ENCODE measurements at regions not wholly inside any gene's neighbourhood (a gene's known extent, or its start where the extent isn't known, plus 50 kb on each side); places are given as distances from the start of the nearest gene placed in this dataset.
"Not testable (repeated sequence)": the region's sequence is repeated elsewhere in the genome, so short reads cannot be mapped to it uniquely, and the experiment has no call there.

DNA sequence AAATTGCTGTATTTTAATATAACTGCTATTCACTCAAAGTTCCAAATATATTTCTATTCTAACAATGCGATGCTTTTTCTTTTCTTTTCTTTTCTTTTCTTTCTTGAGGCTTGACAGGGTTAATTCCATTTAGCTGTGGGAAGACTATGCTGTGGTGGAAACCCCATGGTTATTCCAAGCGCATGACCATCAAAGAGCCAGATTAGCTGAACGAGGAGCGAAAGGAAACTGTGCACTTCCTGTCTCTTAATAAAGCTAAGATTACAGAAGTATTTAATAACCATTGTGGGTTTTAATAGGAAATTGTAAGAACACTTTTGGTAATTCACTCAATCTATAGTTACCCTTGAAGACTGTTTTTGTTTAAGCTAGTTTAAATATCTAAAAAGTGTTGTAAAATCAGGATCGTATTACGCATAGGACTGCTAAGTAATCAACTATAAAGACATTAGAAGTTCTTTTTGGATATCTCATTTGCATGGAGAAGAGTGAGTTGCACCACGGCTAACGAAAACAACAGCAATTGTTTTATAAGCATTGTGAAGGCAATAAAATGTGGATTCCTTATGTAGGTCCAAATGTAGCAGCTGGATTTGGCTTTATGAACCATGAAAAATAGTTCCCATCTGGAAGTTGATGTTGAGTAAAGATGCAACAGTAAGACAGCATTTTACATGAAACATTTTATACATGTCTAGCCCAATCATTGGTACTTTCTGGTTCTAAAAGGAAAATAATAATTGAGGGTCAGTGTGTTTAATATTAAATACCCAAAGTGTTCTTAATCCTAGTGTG is 105.4 kb downstream of the ZIC1 start:
- Histone ChIP-seq H3K27me3 (ENCODE audit: control insufficient read depth in 5 of 5, insufficient read depth in 4 of 5, low read length in 5 of 5) (no peaks in the 10 kb centered on the region), H3K36me3 (ENCODE audit: control insufficient read depth in 5 of 5, insufficient read depth in 5 of 5, low read length in 5 of 5) (no peaks in the 10 kb centered on the region)

DNA sequence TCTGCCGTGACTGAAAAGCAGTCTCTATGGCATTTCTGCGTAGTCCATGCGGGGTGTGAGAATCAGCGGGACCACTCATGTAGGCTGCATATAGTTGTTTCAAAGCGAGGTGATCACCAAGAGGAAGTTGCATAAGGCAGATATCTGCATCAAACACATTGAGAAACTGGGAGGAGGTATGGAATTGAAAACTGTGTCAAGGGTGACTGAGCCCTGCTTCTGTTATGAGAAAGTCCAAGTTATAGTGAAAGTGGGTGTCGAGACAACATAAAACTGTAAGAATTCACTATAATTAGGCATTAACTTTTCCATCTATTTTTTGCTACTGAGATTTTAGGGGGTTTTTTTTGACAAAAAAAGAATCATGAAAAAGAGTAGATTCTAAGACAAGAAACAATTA is 109.3 kb downstream of the ZIC1 start:
- no peaks in the 10 kb centered on the region for H3K27me3 ChIP-seq (ENCODE audit: control insufficient read depth in 5 of 5, insufficient read depth in 4 of 5, low read length in 5 of 5)

More for the DNA sequence above, 105.4 kb downstream of the ZIC1 start:
- H3K4me3 ChIP-seq (ENCODE audit: low read depth in 1 of 5, low read length in 5 of 5) = no peak overlapping the region
- no peak overlapping the region for H3K9ac ChIP-seq (ENCODE audit: low read length in 5 of 5)
- no peaks in the 10 kb centered on the region for H3K9me3 ChIP-seq (ENCODE audit: control insufficient read depth in 5 of 5, low read length in 5 of 5)
- H3K27ac ChIP-seq (ENCODE audit: low read depth, low read length) = no peak overlapping the region
- H3K4me1 ChIP-seq (ENCODE audit: control insufficient read depth in 5 of 5, insufficient read depth in 5 of 5, low read length in 5 of 5) = no peaks in the 10 kb centered on the region

DNA sequence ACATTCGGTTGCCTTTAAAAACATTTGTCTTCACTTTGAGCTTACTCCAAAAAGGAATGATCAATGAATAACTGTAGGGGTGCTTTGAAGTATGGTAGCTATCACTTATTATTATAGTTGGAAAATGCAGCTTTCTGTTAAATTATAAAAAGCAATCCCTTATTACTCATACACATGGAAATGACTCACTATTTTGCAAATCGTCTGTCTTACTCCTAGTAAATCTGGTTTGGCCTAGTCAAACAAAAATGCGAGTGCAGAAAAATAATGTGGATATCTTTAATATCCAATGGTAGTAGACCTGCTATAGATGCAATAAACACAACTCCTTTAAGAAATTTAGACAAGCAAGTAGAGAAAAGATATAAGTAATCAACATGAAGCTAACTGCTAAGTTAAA is 112.5 kb downstream of the ZIC1 start:
- Histone ChIP-seq H3K4me3 (ENCODE audit: low read depth in 1 of 5, low read length in 5 of 5) (no peak overlapping the region), H3K36me3 (ENCODE audit: control insufficient read depth in 5 of 5, insufficient read depth in 5 of 5, low read length in 5 of 5) (no peaks in the 10 kb centered on the region), H3K9me3 (ENCODE audit: control insufficient read depth in 5 of 5, low read length in 5 of 5) (peaks cover 0 to 8% (median 3%) of the 10 kb centered on the region in 5 donors), H3K9ac (ENCODE audit: low read length in 5 of 5) (no peak overlapping the region), H3K27me3 (ENCODE audit: control insufficient read depth in 5 of 5, insufficient read depth in 4 of 5, low read length in 5 of 5) (no peaks in the 10 kb centered on the region), H3K27ac (ENCODE audit: low read depth, low read length) (no peak overlapping the region), H3K4me1 (ENCODE audit: control insufficient read depth in 5 of 5, insufficient read depth in 5 of 5, low read length in 5 of 5) (no peaks in the 10 kb centered on the region)

More for the DNA sequence above, 109.3 kb downstream of the ZIC1 start:
- no peaks in the 10 kb centered on the region for H3K36me3 ChIP-seq (ENCODE audit: control insufficient read depth in 5 of 5, insufficient read depth in 5 of 5, low read length in 5 of 5)
- H3K27ac ChIP-seq (ENCODE audit: low read depth, low read length) = no peak overlapping the region
- no peak overlapping the region for H3K9ac ChIP-seq (ENCODE audit: low read length in 5 of 5)
- no peaks in the 10 kb centered on the region for H3K4me1 ChIP-seq (ENCODE audit: control insufficient read depth in 5 of 5, insufficient read depth in 5 of 5, low read length in 5 of 5)
- no peak overlapping the region for H3K4me3 ChIP-seq (ENCODE audit: low read depth in 1 of 5, low read length in 5 of 5)
- H3K9me3 ChIP-seq (ENCODE audit: control insufficient read depth in 5 of 5, low read length in 5 of 5) = no peaks in the 10 kb centered on the region

DNA sequence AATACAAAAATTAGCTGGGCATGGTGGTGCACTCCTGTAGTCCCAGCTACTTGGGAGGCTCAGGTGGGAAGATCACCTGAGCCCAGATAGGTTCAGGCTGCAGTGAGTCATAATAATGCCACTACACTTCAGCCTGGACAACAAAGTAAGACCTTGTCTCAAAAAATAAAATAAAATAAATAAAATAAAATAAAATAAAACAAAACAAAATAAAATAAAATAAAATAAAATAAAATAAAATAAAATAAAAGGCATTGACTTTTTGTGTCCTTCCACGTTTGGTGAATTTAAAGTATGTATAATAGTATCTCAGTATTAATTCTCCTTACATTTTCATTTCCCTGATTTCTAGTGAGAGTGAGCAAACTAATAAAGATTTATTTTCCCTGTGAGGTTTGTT is 113.6 kb downstream of the ZIC1 start:
- not testable (repeated sequence) for H3K9ac ChIP-seq (ENCODE audit: low read length in 5 of 5); H3K4me3 ChIP-seq (ENCODE audit: low read depth in 1 of 5, low read length in 5 of 5); H3K27ac ChIP-seq (ENCODE audit: low read depth, low read length); H3K27me3 ChIP-seq (ENCODE audit: control insufficient read depth in 5 of 5, insufficient read depth in 4 of 5, low read length in 5 of 5); H3K4me1 ChIP-seq (ENCODE audit: control insufficient read depth in 5 of 5, insufficient read depth in 5 of 5, low read length in 5 of 5); H3K36me3 ChIP-seq (ENCODE audit: control insufficient read depth in 5 of 5, insufficient read depth in 5 of 5, low read length in 5 of 5)
- H3K9me3 ChIP-seq (ENCODE audit: control insufficient read depth in 5 of 5, low read length in 5 of 5) = peaks cover 0 to 15% (median 9%) of the 10 kb centered on the region in 5 donors

DNA sequence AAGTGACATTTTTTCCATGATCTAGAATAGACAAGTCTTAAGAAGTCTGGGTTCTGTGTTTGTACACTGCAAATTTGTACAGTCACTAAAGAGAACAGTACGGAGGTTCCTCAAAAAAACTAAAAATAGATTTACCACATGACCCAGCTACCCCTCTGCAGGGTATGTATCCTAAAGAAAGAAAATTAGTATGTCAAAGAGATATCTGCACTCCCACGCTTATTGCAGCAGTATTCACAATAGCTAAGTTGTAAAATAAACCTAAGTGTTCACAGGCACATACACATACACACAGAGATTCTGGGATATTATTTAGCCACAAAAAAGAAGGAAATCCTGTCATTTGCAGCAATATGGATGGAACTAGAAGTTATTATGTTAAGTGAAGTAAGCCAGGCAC is 120.4 kb downstream of the ZIC1 start:
- H3K36me3 ChIP-seq (ENCODE audit: control insufficient read depth in 5 of 5, insufficient read depth in 5 of 5, low read length in 5 of 5) = no peaks in the 10 kb centered on the region
- no peak overlapping the region for H3K4me3 ChIP-seq (ENCODE audit: low read depth in 1 of 5, low read length in 5 of 5)
- H3K9me3 ChIP-seq (ENCODE audit: control insufficient read depth in 5 of 5, low read length in 5 of 5) = peaks cover 0 to 14% (median 9%) of the 10 kb centered on the region in 5 donors
- H3K4me1 ChIP-seq (ENCODE audit: control insufficient read depth in 5 of 5, insufficient read depth in 5 of 5, low read length in 5 of 5) = no peaks in the 10 kb centered on the region
- H3K27ac ChIP-seq (ENCODE audit: low read depth, low read length) = no peak overlapping the region
- no peaks in the 10 kb centered on the region for H3K27me3 ChIP-seq (ENCODE audit: control insufficient read depth in 5 of 5, insufficient read depth in 4 of 5, low read length in 5 of 5)
- H3K9ac ChIP-seq (ENCODE audit: low read length in 5 of 5) = no peak overlapping the region

DNA sequence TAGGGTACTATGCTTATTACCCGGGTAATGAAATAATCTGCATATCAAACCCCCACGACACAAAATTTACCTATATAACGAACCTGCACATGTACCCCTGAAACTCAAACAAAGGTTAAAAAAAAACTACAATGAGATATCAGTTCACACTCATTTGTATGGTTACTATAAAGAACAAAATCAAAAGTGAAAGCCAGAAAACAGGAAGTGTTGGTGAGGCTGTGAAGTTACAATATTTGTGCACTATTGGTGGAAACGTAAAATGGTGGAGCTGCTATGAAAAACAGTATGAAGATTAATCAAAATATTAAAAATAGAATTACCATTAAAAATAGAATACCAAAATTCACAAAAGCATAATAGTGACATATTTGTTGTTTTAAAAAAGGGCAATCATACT is 128.9 kb downstream of the ZIC1 start:
- H3K9me3 ChIP-seq (ENCODE audit: control insufficient read depth in 5 of 5, low read length in 5 of 5) = peaks cover 2 to 25% (median 16%) of the 10 kb centered on the region in 5 donors
- no peaks in the 10 kb centered on the region for H3K36me3 ChIP-seq (ENCODE audit: control insufficient read depth in 5 of 5, insufficient read depth in 5 of 5, low read length in 5 of 5)
- H3K27ac ChIP-seq (ENCODE audit: low read depth, low read length) = no peak overlapping the region
- no peak overlapping the region for H3K9ac ChIP-seq (ENCODE audit: low read length in 5 of 5)
- no peaks in the 10 kb centered on the region for H3K27me3 ChIP-seq (ENCODE audit: control insufficient read depth in 5 of 5, insufficient read depth in 4 of 5, low read length in 5 of 5)
- no peak overlapping the region for H3K4me3 ChIP-seq (ENCODE audit: low read depth in 1 of 5, low read length in 5 of 5)
- H3K4me1 ChIP-seq (ENCODE audit: control insufficient read depth in 5 of 5, insufficient read depth in 5 of 5, low read length in 5 of 5) = no peaks in the 10 kb centered on the region

DNA sequence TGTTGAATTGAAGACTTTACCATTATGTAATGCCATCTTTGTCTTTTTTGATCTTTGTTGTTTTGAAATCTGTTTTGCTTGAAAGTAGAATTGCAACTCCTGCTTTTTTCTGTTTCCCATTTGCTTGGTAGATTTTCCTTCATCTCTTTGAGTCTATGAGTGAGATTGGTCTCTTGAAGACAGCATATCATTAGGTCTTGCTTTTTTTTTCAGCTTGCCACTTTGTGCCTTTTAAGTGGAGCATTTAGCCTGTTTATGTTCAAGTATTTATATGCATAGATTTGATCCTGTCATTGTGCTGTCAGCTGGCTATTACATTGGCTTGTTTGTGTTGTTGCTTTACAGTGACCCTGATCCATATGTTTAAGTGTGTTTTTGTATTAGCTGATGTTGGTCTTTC is 131.8 kb downstream of the ZIC1 start:
- Histone ChIP-seq H3K36me3 (ENCODE audit: control insufficient read depth in 5 of 5, insufficient read depth in 5 of 5, low read length in 5 of 5) (no peaks in the 10 kb centered on the region), H3K27me3 (ENCODE audit: control insufficient read depth in 5 of 5, insufficient read depth in 4 of 5, low read length in 5 of 5) (no peaks in the 10 kb centered on the region), H3K9ac (ENCODE audit: low read length in 5 of 5) (no peak overlapping the region), H3K9me3 (ENCODE audit: control insufficient read depth in 5 of 5, low read length in 5 of 5) (peaks cover 2 to 25% (median 16%) of the 10 kb centered on the region in 5 donors), H3K4me3 (ENCODE audit: low read depth in 1 of 5, low read length in 5 of 5) (no peak overlapping the region), H3K4me1 (ENCODE audit: control insufficient read depth in 5 of 5, insufficient read depth in 5 of 5, low read length in 5 of 5) (no peaks in the 10 kb centered on the region), H3K27ac (ENCODE audit: low read depth, low read length) (no peak overlapping the region)

DNA sequence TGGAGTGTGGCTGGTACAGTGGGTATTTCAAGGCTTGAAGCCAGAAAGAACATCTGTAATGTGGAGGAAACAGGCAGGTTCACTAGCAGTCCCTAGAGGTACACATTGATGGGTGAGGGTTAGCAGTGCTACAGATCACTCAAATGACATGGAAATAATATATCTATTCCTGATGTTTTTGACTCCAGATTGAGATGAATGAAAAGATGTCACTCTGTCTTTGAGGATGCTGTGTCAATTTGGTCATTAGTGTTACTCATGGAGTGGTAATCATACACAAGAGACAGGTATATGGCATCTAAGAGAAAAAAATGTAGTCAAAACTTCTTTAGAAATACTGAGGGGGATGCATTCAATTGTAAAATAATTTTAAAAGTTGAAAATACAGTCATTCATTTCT is 135.1 kb downstream of the ZIC1 start:
- Histone ChIP-seq H3K4me1 (ENCODE audit: control insufficient read depth in 5 of 5, insufficient read depth in 5 of 5, low read length in 5 of 5) (no peaks in the 10 kb centered on the region), H3K9me3 (ENCODE audit: control insufficient read depth in 5 of 5, low read length in 5 of 5) (peaks cover 2 to 28% (median 19%) of the 10 kb centered on the region in 5 donors), H3K27me3 (ENCODE audit: control insufficient read depth in 5 of 5, insufficient read depth in 4 of 5, low read length in 5 of 5) (no peaks in the 10 kb centered on the region), H3K27ac (ENCODE audit: low read depth, low read length) (no peak overlapping the region), H3K36me3 (ENCODE audit: control insufficient read depth in 5 of 5, insufficient read depth in 5 of 5, low read length in 5 of 5) (no peaks in the 10 kb centered on the region), H3K9ac (ENCODE audit: low read length in 5 of 5) (no peak overlapping the region), H3K4me3 (ENCODE audit: low read depth in 1 of 5, low read length in 5 of 5) (no peak overlapping the region)

DNA sequence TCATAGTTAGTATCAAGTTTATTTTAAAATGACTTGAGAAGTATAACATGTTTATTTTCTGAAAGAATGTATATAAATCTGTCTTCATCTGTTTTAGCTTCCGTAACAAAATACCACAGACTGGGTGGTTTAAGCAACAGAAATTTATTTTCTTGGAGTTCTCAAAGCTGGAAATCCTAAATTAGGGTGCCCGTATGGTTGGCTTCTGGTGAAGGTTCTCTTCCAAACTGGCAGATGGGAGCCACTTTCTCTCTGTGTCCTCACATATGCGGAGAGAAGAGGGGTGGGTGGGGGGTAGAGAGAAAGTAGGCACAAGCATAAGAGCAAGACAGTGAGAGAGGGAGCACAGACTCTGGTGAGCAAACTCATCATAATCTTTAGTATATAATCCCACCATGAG is 142.3 kb downstream of the ZIC1 start:
- H3K27ac ChIP-seq (ENCODE audit: low read depth, low read length) = no peak overlapping the region

DNA sequence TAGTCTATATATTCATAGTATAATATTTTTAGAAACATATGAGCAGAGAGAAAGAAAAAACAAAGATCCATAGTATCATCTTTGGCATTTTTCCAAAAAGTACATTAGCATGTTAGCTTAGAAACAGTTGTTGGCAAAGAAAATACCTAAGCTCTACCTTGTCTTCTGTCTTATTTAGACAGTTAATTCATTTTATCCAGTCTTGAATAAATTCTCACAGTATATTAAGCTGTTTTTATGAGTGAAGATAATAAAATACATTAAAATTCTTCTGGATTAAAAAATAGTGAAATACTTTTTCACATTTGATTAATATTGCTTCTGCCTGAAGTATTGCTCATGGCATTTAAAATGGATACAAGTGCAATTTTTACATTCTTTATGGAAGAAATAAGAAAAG is 145.2 kb downstream of the ZIC1 start:
- Histone ChIP-seq H3K27ac (ENCODE audit: low read depth, low read length) (no peak overlapping the region), H3K9me3 (ENCODE audit: control insufficient read depth in 5 of 5, low read length in 5 of 5) (peaks cover 0 to 3% (median 0%) of the 10 kb centered on the region in 5 donors), H3K36me3 (ENCODE audit: control insufficient read depth in 5 of 5, insufficient read depth in 5 of 5, low read length in 5 of 5) (no peaks in the 10 kb centered on the region), H3K4me1 (ENCODE audit: control insufficient read depth in 5 of 5, insufficient read depth in 5 of 5, low read length in 5 of 5) (no peaks in the 10 kb centered on the region), H3K9ac (ENCODE audit: low read length in 5 of 5) (no peak overlapping the region), H3K4me3 (ENCODE audit: low read depth in 1 of 5, low read length in 5 of 5) (no peak overlapping the region), H3K27me3 (ENCODE audit: control insufficient read depth in 5 of 5, insufficient read depth in 4 of 5, low read length in 5 of 5) (no peaks in the 10 kb centered on the region)

More for the DNA sequence above, 142.3 kb downstream of the ZIC1 start:
- H3K4me1 ChIP-seq (ENCODE audit: control insufficient read depth in 5 of 5, insufficient read depth in 5 of 5, low read length in 5 of 5) = no peaks in the 10 kb centered on the region
- no peaks in the 10 kb centered on the region for H3K27me3 ChIP-seq (ENCODE audit: control insufficient read depth in 5 of 5, insufficient read depth in 4 of 5, low read length in 5 of 5)
- no peak overlapping the region for H3K4me3 ChIP-seq (ENCODE audit: low read depth in 1 of 5, low read length in 5 of 5)
- H3K36me3 ChIP-seq (ENCODE audit: control insufficient read depth in 5 of 5, insufficient read depth in 5 of 5, low read length in 5 of 5) = no peaks in the 10 kb centered on the region
- H3K9ac ChIP-seq (ENCODE audit: low read length in 5 of 5) = no peak overlapping the region
- H3K9me3 ChIP-seq (ENCODE audit: control insufficient read depth in 5 of 5, low read length in 5 of 5) = peaks cover 0 to 5% (median 0%) of the 10 kb centered on the region in 5 donors
